T1000 (cell line): ENCODE measurements at regions not wholly inside any gene's neighbourhood (a gene's known extent, or its start where the extent isn't known, plus 50 kb on each side); places are given as distances from the start of the nearest gene placed in this dataset.

ENCODE experiments used
- DNase-seq: peaks from one replicate; lab custom pipeline; 2025; ENCODE audit warnings: mixed read lengths; lab: John Stamatoyannopoulos, UW

GRCh38 chr3:76969996-76970615 is 69.8 kb upstream of the ROBO2 start:
- no peak for DNase-seq

GRCh38 chr3:76972624-76973296 is 67.1 kb upstream of the ROBO2 start:
- DNase-seq = no peak

GRCh38 chr3:76976996-76977395 is 62.9 kb upstream of the ROBO2 start:
- DNase-seq = no peak

DNA sequence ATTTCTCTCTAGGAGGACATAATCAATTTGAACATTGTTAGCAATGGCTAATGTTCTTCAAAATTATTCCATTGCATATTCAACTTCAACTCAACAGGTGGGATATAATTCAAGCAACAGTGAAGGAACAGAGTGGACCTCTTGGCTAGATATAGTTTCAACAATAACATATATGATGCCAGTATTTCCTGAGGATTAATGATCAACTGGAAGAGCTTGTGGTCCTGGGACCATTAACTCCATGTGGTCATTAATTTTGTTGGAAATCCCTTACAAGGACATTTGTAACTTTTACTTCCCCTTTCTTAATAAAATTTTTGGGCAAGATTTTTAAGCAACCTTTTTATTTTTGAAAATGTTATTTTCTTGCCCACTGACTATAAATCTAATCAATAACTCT is 54.3 kb upstream of the ROBO2 start:
- DNase-seq = no peak

- DNase-seq = no peak
These were observed 52.9 kb upstream of the ROBO2 start for GRCh38 chr3:76986876-76987474.
